ENCODE measurements at regions not wholly inside any gene's neighbourhood (a gene's known extent, or its start where the extent isn't known, plus 50 kb on each side); places are given as distances from the start of the nearest gene placed in this dataset.
"Not testable (repeated sequence)": the region's sequence is repeated elsewhere in the genome, so short reads cannot be mapped to it uniquely, and the experiment has no call there.

- H3K4me1 Mint-ChIP-seq = no peaks in the 10 kb centered on the region
- no peak for ATAC-seq
- H3K27ac Mint-ChIP-seq = no peak overlapping the region
- POLR2A ChIA-PET = no interaction called here
- H3K4me3 Mint-ChIP-seq = no peak overlapping the region
- CTCF ChIA-PET = no interaction called here
- DNase-seq (ENCODE audit: low spot score) = no peak
- TF ChIP-seq IRF1 (CRISPR knock-in tag; IDR thresholded peaks at IDR 0.05) (no peak), MXD4 (CRISPR knock-in tag; IDR thresholded peaks at IDR 0.05; ENCODE audit: borderline replicate concordance) (no peak), MAX (CRISPR knock-in tag; IDR thresholded peaks at IDR 0.05) (no peak), FOXK1 (CRISPR knock-in tag; IDR thresholded peaks at IDR 0.05) (no peak), NFE2L1 (CRISPR knock-in tag; IDR thresholded peaks at IDR 0.05) (no peak), AFF4 (CRISPR knock-in tag; IDR thresholded peaks at IDR 0.05; ENCODE audit: borderline replicate concordance) (no peak), NR2C2 (CRISPR knock-in tag; IDR thresholded peaks at IDR 0.05) (no peak)
- peaks cover 4% of the 10 kb centered on the region for H3K36me3 Mint-ChIP-seq
- H3K27me3 Mint-ChIP-seq (ENCODE audit: low read depth) = no peaks in the 10 kb centered on the region
- peaks cover 25% of the 10 kb centered on the region for H3K9me3 Mint-ChIP-seq
Measured at GRCh38 chr9:119873877-119874276, 504.6 kb upstream of the BRINP1 start.

- H3K36me3 Mint-ChIP-seq; H3K27ac Mint-ChIP-seq; H3K27me3 Mint-ChIP-seq (ENCODE audit: low read depth); H3K4me1 Mint-ChIP-seq; ATAC-seq; DNase-seq (ENCODE audit: low spot score); CTCF ChIA-PET; H3K4me3 Mint-ChIP-seq; POLR2A ChIA-PET: not testable (repeated sequence)
- peaks cover 28% of the 10 kb centered on the region for H3K9me3 Mint-ChIP-seq
Measured at GRCh38 chr9:119870251-119870650, 501.0 kb upstream of the BRINP1 start.

GRCh38 chr9:119868694-119869093 lies 499.5 kb upstream of the BRINP1 start:
- ChIA-PET POLR2A (no interaction called here), CTCF (no interaction called here)
- peaks cover 4% of the 10 kb centered on the region for H3K36me3 Mint-ChIP-seq
- no peaks in the 10 kb centered on the region for H3K4me1 Mint-ChIP-seq
- TF ChIP-seq ZNF671 (CRISPR knock-in tag; IDR thresholded peaks at IDR 0.05) = no peak
- no peak overlapping the region for H3K27ac Mint-ChIP-seq
- H3K4me3 Mint-ChIP-seq = no peak overlapping the region
- ATAC-seq (no peak), DNase-seq (ENCODE audit: low spot score) (no peak)
- H3K9me3 Mint-ChIP-seq = peaks cover 22% of the 10 kb centered on the region
- H3K27me3 Mint-ChIP-seq (ENCODE audit: low read depth) = no peaks in the 10 kb centered on the region; the same call in 1 of the 2 replicates

- CTCF ChIA-PET = no interaction called here
- TF ChIP-seq MLX (CRISPR knock-in tag; IDR thresholded peaks at IDR 0.05) = no peak
- TF ChIP-seq ZNF138 (CRISPR knock-in tag; conservative IDR thresholded peaks at IDR 0.05) = no peak
- no peak for TF ChIP-seq ZNF532 (CRISPR knock-in tag; IDR thresholded peaks at IDR 0.05; ENCODE audit: borderline replicate concordance)
- TF ChIP-seq NR1H2 (CRISPR knock-in tag; IDR thresholded peaks at IDR 0.05) = no peak
- TF ChIP-seq HMGA2 (CRISPR knock-in tag; IDR thresholded peaks at IDR 0.05) = no peak
- no peak for TF ChIP-seq ERG (CRISPR knock-in tag; IDR thresholded peaks at IDR 0.05)
- TF ChIP-seq OVOL2 (CRISPR knock-in tag; IDR thresholded peaks at IDR 0.05; ENCODE audit: borderline replicate concordance) = no peak
- no peak for TF ChIP-seq FOXP4 (CRISPR knock-in tag; IDR thresholded peaks at IDR 0.05)
Measured at GRCh38 chr9:119861842-119862241, 492.6 kb upstream of the BRINP1 start.

More at GRCh38 chr9:119861842-119862241, 492.6 kb upstream of the BRINP1 start:
- Mint-ChIP-seq H3K4me1 (peaks cover 19% of the 10 kb centered on the region), H3K36me3 (no peaks in the 10 kb centered on the region), H3K27ac (no peak overlapping the region), H3K4me3 (no peak overlapping the region), H3K9me3 (peaks cover 3% of the 10 kb centered on the region; the same call in 1 of the 2 replicates), H3K27me3 (ENCODE audit: low read depth) (no peaks in the 10 kb centered on the region; the same call in 1 of the 2 replicates)
- POLR2A ChIA-PET = no interaction called here
- ATAC-seq (no peak), DNase-seq (ENCODE audit: low spot score) (no peak)
